HG02610 (cell line): ENCODE measurements at regions not wholly inside any gene's neighbourhood (a gene's known extent, or its start where the extent isn't known, plus 50 kb on each side); places are given as distances from the start of the nearest gene placed in this dataset.
"Not testable (repeated sequence)": the region's sequence is repeated elsewhere in the genome, so short reads cannot be mapped to it uniquely, and the experiment has no call there.

ENCODE experiments used
- ATAC-seq: cut with Tn5 transposase; IDR thresholded peaks from one replicate; pipeline ENCODE4 v1.9.1; 2021; ENCODE audit warnings: mild to moderate bottlenecking, moderate library complexity; ENCODE audit not compliant: unreplicated experiment

- no peak for ATAC-seq
These were observed 945.2 kb downstream of the GRID1 start for GRCh38 chr10:85421421-85421820.

DNA sequence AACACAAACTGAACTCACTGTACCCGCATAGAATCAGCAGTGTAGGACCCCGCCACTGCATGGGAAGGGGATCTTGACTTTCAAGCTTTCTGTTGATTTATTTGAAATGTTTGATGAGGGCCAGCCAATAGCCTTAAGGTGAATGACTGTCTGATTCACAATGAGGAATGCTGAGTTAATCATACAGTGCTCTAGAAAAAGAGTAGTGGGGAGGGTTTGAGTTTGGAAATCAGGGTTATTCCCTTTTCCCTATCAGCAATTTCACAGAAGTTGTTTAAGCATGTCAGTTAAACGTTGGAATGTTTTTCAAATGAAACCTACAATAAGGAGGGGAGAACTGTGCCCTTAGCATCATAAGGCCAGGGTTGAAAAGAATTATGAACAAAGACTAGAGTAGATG is 937.5 kb downstream of the GRID1 start:
- no peak for ATAC-seq

- ATAC-seq = no peak
These were observed 935.6 kb downstream of the GRID1 start for GRCh38 chr10:85430991-85431390.

DNA sequence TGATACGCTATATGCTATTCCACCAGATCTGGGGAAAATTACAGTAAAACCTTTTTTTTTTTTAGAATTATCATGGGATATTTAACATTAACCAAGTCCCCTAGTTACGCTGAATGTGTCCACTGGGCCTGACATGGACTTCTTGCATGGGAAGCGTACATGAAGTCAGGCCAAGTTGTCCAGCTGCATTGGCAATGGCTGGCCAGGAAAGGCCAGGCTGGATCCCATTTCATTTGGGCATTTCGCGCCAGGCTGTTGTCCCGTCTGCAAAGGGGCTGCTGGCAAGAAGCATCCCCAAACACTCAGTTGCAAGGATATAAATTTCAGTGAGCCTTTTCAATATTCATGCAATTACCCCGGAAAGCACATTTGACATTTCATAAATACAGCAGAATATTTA is 933.3 kb downstream of the GRID1 start:
- ATAC-seq = no peak

DNA sequence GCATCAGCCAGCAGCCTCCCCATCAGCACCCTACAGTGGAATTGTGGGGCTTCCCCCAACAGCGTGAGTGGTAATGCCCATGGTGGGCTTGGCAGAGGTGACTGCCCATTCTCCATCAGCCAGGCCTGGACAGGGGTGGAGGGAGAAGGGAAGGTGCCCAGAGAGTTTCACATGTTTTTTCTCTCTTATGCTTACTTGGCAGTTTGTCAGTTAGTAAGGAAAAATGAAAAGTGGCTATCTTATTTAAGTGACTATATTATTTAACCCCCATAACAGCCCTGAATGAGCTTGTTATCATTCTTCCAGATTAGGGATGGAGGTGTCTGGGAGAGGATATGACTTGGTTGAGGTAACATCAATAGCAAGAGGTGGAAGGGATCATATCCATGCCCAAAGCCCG is 921.7 kb downstream of the GRID1 start:
- no peak for ATAC-seq

- ATAC-seq = no peak
These were observed 920.9 kb downstream of the GRID1 start for GRCh38 chr10:85445702-85446101.

- ATAC-seq = no peak
These were observed 919.8 kb downstream of the GRID1 start for GRCh38 chr10:85446827-85447226.

DNA sequence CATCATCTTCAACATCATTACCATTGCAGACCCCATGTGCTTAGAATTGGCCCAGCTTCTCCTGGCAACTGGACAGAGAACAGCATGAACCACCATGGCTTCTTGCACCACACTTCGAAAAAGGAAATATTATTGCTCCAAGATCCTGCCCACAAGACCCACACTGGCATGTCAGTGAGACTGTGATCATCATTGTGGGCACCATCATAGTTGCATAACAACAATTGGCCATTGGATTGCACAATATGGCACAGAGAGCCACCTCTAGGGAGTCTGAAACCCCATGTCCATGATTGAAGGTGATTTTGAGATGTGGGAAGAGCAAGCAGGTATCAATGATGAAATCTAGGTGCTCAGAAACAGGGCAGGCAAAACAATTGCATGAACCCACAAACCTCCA is 918.9 kb downstream of the GRID1 start:
- no peak for ATAC-seq

DNA sequence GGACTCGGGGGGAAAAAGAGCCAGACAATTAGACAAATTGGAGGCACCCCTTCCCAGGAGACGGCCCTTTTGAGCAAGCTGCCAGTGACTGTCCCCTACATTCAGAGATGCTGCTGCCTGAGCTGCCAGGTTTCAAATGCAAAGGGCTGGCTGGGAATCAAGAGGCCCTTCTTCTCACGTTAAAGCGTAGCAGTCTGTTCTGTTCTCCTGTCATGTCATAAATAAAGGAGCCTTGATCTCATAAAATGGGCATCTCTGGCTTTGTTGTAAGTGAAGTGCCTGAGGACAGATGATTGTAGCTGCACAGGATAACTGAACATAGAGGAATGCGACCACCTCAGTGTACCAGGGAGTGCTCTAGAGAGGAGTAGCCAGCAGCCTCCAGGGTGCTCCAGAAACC is 917.9 kb downstream of the GRID1 start:
- ATAC-seq = no peak

DNA sequence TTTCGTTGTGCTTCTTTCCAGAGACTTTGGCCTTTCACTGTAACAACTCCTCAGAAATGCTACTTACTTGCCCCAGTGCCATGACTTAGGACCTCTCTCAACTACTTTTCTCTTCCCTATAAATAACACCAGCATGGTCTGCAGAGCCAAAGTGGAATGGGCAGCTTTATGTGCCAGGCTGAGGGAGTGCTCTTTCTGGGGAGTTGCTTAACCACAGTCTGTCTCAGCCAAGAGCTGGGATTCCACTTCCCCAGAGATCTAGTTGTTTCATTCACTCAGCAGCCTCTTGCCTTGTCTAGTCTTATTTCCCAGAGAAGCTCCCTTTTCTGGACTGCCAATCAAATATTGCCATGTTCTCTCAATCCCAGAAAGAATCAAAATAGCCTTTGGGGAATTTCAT is 912.2 kb downstream of the GRID1 start:
- ATAC-seq = no peak

GRCh38 chr10:85457191-85457590 is 909.4 kb downstream of the GRID1 start:
- no peak for ATAC-seq

DNA sequence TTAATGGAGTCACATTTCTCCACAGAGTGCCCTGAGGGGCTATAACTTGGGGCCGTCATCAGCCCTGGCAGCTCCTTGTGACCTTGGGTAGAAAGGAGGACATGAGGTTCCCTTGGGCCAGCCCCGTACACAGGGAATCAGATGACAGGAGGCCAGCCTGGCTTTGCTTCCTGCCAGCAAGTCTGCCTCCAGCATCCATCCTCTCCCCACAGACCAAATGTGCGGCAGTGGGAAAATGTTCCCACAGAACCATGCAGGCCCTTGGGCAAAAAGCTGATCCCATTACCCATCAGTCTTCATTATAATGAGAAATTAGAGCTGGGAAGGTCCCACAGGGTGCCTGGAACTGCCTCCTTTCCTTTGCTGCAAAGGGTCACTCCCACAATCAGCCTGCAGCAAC is 908.3 kb downstream of the GRID1 start:
- ATAC-seq = no peak

DNA sequence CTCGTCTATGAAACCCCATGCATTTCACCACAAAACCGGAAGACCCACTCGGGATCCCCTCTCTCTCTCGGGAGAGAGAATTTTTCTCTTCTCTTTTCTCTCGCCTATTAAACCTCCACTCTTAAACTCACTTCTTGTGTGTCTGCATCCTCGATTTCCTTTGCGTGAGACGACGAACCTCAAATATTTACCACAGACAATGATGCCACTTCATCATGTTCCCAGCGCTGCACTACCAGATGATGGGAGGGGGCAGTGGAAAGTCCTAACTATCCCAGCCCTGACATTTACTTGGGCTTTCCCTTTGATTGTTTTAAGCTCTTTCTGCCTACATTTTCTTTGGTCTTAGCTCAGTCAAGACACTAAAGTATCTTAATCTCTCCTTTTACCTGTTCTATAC is 906.7 kb downstream of the GRID1 start:
- ATAC-seq = no peak

GRCh38 chr10:85464336-85464735 is 902.3 kb downstream of the GRID1 start:
- no peak for ATAC-seq

- ATAC-seq = no peak
These were observed 888.6 kb downstream of the GRID1 start for GRCh38 chr10:85477979-85478378.

GRCh38 chr10:85490431-85490830 is 876.2 kb downstream of the GRID1 start:
- ATAC-seq = no peak

DNA sequence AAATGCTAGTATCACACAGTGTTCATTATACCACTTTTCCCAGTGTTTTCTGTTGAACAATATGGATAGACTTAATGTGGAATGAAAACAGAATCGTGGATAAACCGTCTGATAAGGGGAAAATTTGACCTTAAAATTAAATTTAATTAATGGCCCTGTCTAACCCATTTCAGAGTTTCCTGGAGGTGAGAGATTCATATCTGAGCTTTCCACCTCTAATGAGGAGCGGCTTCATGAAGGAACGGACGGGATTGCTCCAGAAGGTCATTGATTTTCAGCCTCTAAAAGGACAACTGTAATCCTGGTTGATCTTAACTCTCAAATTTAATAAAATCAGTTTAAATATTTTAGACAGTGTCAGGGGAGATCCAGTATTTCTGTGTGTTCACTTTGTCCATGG is 874.9 kb downstream of the GRID1 start:
- ATAC-seq = no peak

DNA sequence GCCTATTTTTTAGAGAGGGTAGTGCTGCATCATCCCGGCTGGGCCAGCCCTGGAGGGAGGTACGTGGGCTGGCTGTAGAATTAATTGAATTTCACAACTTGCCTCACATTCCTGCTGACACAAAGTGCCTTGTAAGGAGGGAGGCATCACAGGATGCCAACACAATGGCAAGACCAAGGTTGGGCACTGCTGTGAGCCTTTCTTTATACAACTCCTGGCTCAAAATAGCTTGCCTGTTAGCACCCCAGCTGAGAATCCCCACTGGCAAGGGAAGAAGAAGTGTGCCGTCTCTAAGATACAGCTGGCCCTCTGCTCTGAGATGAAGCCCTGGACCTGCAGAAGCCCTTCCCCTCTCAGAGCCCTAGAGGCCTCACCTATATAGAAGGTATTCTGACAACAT is 873.9 kb downstream of the GRID1 start:
- no peak for ATAC-seq

GRCh38 chr10:85493703-85494102 is 872.9 kb downstream of the GRID1 start:
- no peak for ATAC-seq

DNA sequence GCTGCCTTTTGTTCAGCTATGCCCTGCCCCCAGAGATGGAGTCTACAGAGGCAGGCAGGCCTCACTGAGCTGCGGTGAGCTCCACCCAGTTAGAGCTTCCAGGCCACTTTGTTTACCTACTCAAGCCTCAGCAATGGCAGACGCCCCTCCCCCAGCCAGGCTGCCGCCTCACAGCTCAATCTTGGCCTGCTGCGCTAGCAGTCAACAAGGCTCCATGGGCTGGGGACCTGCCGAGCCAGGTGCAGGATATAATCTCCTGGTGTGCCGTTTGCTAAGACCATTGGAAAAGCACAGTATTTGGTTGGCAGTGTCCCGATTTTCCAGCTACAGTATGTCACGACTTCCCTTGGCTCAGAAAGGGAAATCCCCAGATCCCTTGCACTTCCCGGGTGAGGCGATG is 862.0 kb downstream of the GRID1 start:
- not testable (repeated sequence) for ATAC-seq

GRCh38 chr10:85508159-85508558 is 858.4 kb downstream of the GRID1 start:
- no peak for ATAC-seq

GRCh38 chr10:85510682-85511081 is 855.9 kb downstream of the GRID1 start:
- ATAC-seq = no peak

DNA sequence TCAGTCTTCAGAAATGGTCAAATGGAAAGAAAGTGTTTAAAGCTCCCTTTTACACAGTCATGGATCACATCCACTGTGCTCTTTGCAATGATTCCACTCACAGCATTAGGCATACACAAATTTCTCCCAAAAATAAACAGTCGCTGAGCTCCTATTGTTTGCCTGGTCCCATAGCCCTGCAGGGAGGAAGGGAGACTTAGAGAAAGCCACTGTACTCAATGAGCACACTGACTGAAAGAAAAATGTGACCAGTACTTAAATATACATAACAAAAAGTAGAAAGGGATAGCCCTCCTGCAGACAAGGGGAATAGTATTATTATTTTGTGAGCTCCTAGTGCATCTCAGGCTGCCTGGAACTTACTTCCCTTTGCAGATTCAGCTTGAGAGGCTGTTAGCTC is 853.2 kb downstream of the GRID1 start:
- ATAC-seq = no peak

GRCh38 chr10:85515316-85515715 is 851.3 kb downstream of the GRID1 start:
- ATAC-seq = no peak
